H1 (cell line): ENCODE measurements at regions not wholly inside any gene's neighbourhood (a gene's known extent, or its start where the extent isn't known, plus 50 kb on each side); places are given as distances from the start of the nearest gene placed in this dataset.

Experiments used
- CTCF ChIA-PET: fragments of 300-600 bp; sonication (Branson Sonifier 250); formaldehyde crosslinking; loops from one replicate; lab custom pipeline; 2021; ENCODE audit not compliant: partially characterized antibody; lab: Charles Lee
- POLR2A ChIA-PET: fragments of 300-600 bp; sonication (Branson Sonifier 250); formaldehyde crosslinking; loops from one replicate; lab custom pipeline; 2021; ENCODE audit warnings: inconsistent platforms; ENCODE audit not compliant: partially characterized antibody; lab: Charles Lee
- DNase-seq, 2 experiments: peaks; one replicate each; pipeline versions ENCODE4 v3.0.0 to v3.0.0-alpha.2; 2010 to 2022; ENCODE audit warnings: low spot score in 2 of 2, low read depth in 1 of 2, mixed read lengths in 1 of 2
- FAIRE-seq: peaks from 2 replicates; lab custom pipeline; 2011; peaks lifted over from hg19 to GRCh38; lab: Jason Lieb, UNC
- H2AFZ ChIP-seq: 2 replicates; pipeline ENCODE4 v1.8.1; 2012; ENCODE audit warnings: low read length, inconsistent platforms
- H2AK5ac ChIP-seq: 2 replicates; pipeline ENCODE4 v1.6.1; 2013; ENCODE audit warnings: low read depth, low read length
- H2BK120ac ChIP-seq: replicated peaks from 2 replicates; pipeline ENCODE3; 2013; ENCODE audit warnings: low read depth, low read length, inconsistent platforms
- H2BK12ac ChIP-seq: 2 replicates; pipeline ENCODE4 v1.6.1; 2013; ENCODE audit warnings: low read depth, low read length
- H2BK15ac ChIP-seq: 2 replicates; pipeline ENCODE4 v1.6.1; 2013; ENCODE audit warnings: low read length
- H2BK20ac ChIP-seq: 2 replicates; pipeline ENCODE4 v1.6.1; 2013; ENCODE audit warnings: low read length
- H2BK5ac ChIP-seq: 2 replicates; pipeline ENCODE4 v1.6.1; 2013; ENCODE audit warnings: low read depth, low read length
- H3K14ac ChIP-seq: 2 replicates; pipeline ENCODE4 v1.6.1; 2013; ENCODE audit warnings: inconsistent platforms; ENCODE audit not compliant: insufficient read length
- H3K18ac ChIP-seq: 2 replicates; pipeline ENCODE4 v1.6.1; 2013; ENCODE audit warnings: low read length; ENCODE audit errors: extremely low read depth
- H3K23ac ChIP-seq: 2 replicates; pipeline ENCODE4 v1.6.1; 2013; ENCODE audit warnings: inconsistent platforms; ENCODE audit not compliant: insufficient read length
- H3K23me2 ChIP-seq: 2 replicates; pipeline ENCODE4 v1.6.1; 2013; ENCODE audit warnings: low read depth, low read length
- H3K27ac ChIP-seq: 2 replicates; pipeline ENCODE4 v1.6.1; 2011; ENCODE audit warnings: low read depth, low read length, inconsistent platforms
- H3K27me3 ChIP-seq, 4 experiments: replicated peaks in 1 of 4; 1 replicate in 1 of 4; 2 replicates in 3 of 4; pipeline versions ENCODE4 v1.6.1 to v1.8.1; 2011 to 2013; ENCODE audit warnings: low read length in 3 of 4, mild to moderate bottlenecking in 3 of 4, inconsistent platforms in 2 of 4, mixed read lengths in 2 of 4, moderate library complexity in 1 of 4; ENCODE audit not compliant: control insufficient read depth in 3 of 4, insufficient read depth in 3 of 4; ENCODE audit errors: extremely low read depth in 1 of 4
- H3K36me3 ChIP-seq, 4 experiments: 2 replicates each; pipeline versions ENCODE4 v1.6.1 to v1.8.1; 2011 to 2013; ENCODE audit warnings: mild to moderate bottlenecking in 4 of 4, low read length in 3 of 4, moderate library complexity in 2 of 4, control low read depth in 1 of 4, inconsistent platforms in 1 of 4; ENCODE audit not compliant: insufficient read depth in 4 of 4, control insufficient read depth in 2 of 4
- H3K4ac ChIP-seq: replicated peaks from 2 replicates; pipeline ENCODE3; 2013; ENCODE audit warnings: low read length, low read depth, mixed read lengths, inconsistent platforms; ENCODE audit not compliant: insufficient read length
- H3K4me1 ChIP-seq, 4 experiments: replicated peaks in 1 of 4; 1 replicate in 1 of 4; 2 replicates in 3 of 4; pipeline versions ENCODE4 v1.6.1 to v1.8.1; 2011 to 2013; ENCODE audit warnings: low read length in 3 of 4, inconsistent platforms in 2 of 4, mixed read lengths in 1 of 4; ENCODE audit not compliant: insufficient read depth in 4 of 4, control insufficient read depth in 3 of 4
- H3K4me2 ChIP-seq, 2 experiments: 2 replicates each; pipeline versions ENCODE4 v1.6.1 to v1.8.1; 2011 to 2013; ENCODE audit warnings: low read depth in 2 of 2, low read length in 2 of 2, control low read depth in 1 of 2, inconsistent platforms in 1 of 2, mild to moderate bottlenecking in 1 of 2; ENCODE audit not compliant: insufficient read depth in 1 of 2
- H3K4me3 ChIP-seq, 4 experiments: fragments of 200-600, 300-600 bp in 1 of 4; sonication (generic), shearing (Covaris generic), sonication (Bioruptor Twin) in 1 of 4; 2 replicates each; pipeline versions ENCODE4 v1.5.1 to v1.8.1; 2011 to 2016; ENCODE audit warnings: low read length in 4 of 4, low read depth in 3 of 4, control low read depth in 2 of 4, inconsistent platforms in 2 of 4, mild to moderate bottlenecking in 2 of 4, mixed read lengths in 1 of 4, moderate library complexity in 1 of 4; ENCODE audit not compliant: insufficient read depth in 2 of 4; ENCODE audit errors: extremely low read depth in 1 of 4
- H3K56ac ChIP-seq: replicated peaks from 2 replicates; pipeline ENCODE3; 2013; ENCODE audit warnings: low read depth, mild to moderate bottlenecking, mixed read lengths, low read length, inconsistent platforms; ENCODE audit not compliant: insufficient read length
- H3K79me1 ChIP-seq: 2 replicates; pipeline ENCODE4 v1.6.1; 2013; ENCODE audit warnings: low read depth, low read length, control low read depth
- H3K79me2 ChIP-seq, 2 experiments: 2 replicates each; pipeline versions ENCODE4 v1.6.1 to v1.8.1; 2012 to 2013; ENCODE audit warnings: low read length in 2 of 2, mild to moderate bottlenecking in 2 of 2, inconsistent platforms in 1 of 2; ENCODE audit not compliant: insufficient read depth in 2 of 2, control insufficient read depth in 1 of 2
- H3K9ac ChIP-seq, 4 experiments: replicated peaks in 1 of 4; 1 replicate in 1 of 4; 2 replicates in 3 of 4; pipeline versions ENCODE4 v1.6.1 to v1.8.1; 2011 to 2013; ENCODE audit warnings: low read depth in 3 of 4, low read length in 3 of 4, control low read depth in 2 of 4, mild to moderate bottlenecking in 2 of 4, moderate library complexity in 2 of 4, inconsistent platforms in 1 of 4; ENCODE audit errors: extremely low read depth in 1 of 4
- H3K9me3 ChIP-seq, 2 experiments: 2 replicates each; pipeline versions ENCODE4 v1.6.1 to v1.8.1; 2012 to 2013; ENCODE audit warnings: mild to moderate bottlenecking in 2 of 2, moderate library complexity in 2 of 2, control low read depth in 1 of 2, inconsistent platforms in 1 of 2, low read depth in 1 of 2, low read length in 1 of 2, mixed read lengths in 1 of 2; ENCODE audit not compliant: insufficient read depth in 2 of 2
- H4K20me1 ChIP-seq, 2 experiments: replicated peaks in 1 of 2; 2 replicates each; pipeline versions ENCODE3 to v1.8.1; 2011 to 2013; ENCODE audit warnings: inconsistent platforms in 2 of 2, low read length in 2 of 2, mild to moderate bottlenecking in 1 of 2; ENCODE audit not compliant: insufficient read depth in 2 of 2, control insufficient read depth in 1 of 2
- H4K5ac ChIP-seq: 2 replicates; pipeline ENCODE4 v1.6.1; 2013; ENCODE audit warnings: low read length, low read depth, mixed read lengths, inconsistent platforms; ENCODE audit not compliant: insufficient read length
- H4K8ac ChIP-seq: 2 replicates; pipeline ENCODE4 v1.8.0; 2013; ENCODE audit warnings: mild to moderate bottlenecking, moderate library complexity, low read length, inconsistent platforms; ENCODE audit not compliant: insufficient read depth; ENCODE audit errors: extremely low read depth
- H4K91ac ChIP-seq: replicated peaks from 2 replicates; pipeline ENCODE3; 2013; ENCODE audit warnings: low read length, mixed read lengths, inconsistent platforms; ENCODE audit not compliant: insufficient read length
- CBX8 ChIP-seq: fragments of 300-800, 300-1000 bp; sonication (generic); IDR thresholded peaks from 2 replicates; pipeline ENCODE4 v1.7.1; 2016; ENCODE audit warnings: low read depth, low read length, borderline replicate concordance
- CHD2 ChIP-seq: IDR thresholded peaks from 2 replicates; pipeline ENCODE4 v1.6.1; 2012; ENCODE audit warnings: low read length, improper control_type of control experiment
- GABPA ChIP-seq: IDR thresholded peaks from 2 replicates; pipeline ENCODE4 v1.6.1; 2011; ENCODE audit warnings: mild to moderate bottlenecking, low read length, moderate library complexity, borderline replicate concordance; ENCODE audit not compliant: insufficient read depth
- KDM4A ChIP-seq: IDR thresholded peaks from one replicate; pipeline ENCODE4 v1.7.1; 2012; ENCODE audit warnings: low read depth, mild to moderate bottlenecking, moderate library complexity, low read length, inconsistent platforms; ENCODE audit not compliant: severe bottlenecking
- MAX ChIP-seq: IDR thresholded peaks from 2 replicates; pipeline ENCODE4 v1.6.1; 2012; ENCODE audit warnings: inconsistent platforms
- POLR2A ChIP-seq, 2 experiments: IDR thresholded peaks; 1 replicate in 1 of 2; 2 replicates in 1 of 2; pipeline ENCODE4 v1.6.1; 2011; ENCODE audit warnings: low read depth in 2 of 2, low read length in 2 of 2, mild to moderate bottlenecking in 2 of 2; ENCODE audit errors: control extremely low read depth in 1 of 2
- RAD21 ChIP-seq, 2 experiments: IDR thresholded peaks in 1 of 2; conservative IDR thresholded peaks in 1 of 2; 2 replicates each; pipeline ENCODE4 v1.6.1; 2011; ENCODE audit warnings: low read depth in 2 of 2, low read length in 2 of 2, improper control_type of control experiment in 1 of 2, inconsistent platforms in 1 of 2, mild to moderate bottlenecking in 1 of 2, moderate library complexity in 1 of 2
- RBBP5 ChIP-seq: IDR thresholded peaks from 2 replicates; pipeline ENCODE4 v1.7.1; 2012; ENCODE audit warnings: low read depth, mild to moderate bottlenecking, inconsistent platforms, low read length, moderate library complexity, borderline replicate concordance
- TCF12 ChIP-seq: IDR thresholded peaks from 2 replicates; pipeline ENCODE4 v1.6.1; 2011; ENCODE audit warnings: low read depth, mild to moderate bottlenecking, low read length
- ZNF274 ChIP-seq: IDR thresholded peaks from 2 replicates; pipeline ENCODE4 v1.7.0; 2012; ENCODE audit warnings: low read length, borderline replicate concordance; ENCODE audit errors: extremely low read depth
- WGBS, 2 experiments: shearing (Covaris generic) in 1 of 2; methylation state at CpG; one replicate each; pipeline versions ENCODE4 v1.1.6 to v1.1.7; 2013 to 2015; ENCODE audit warnings: low lambda C conversion rate in 2 of 2, mixed read lengths in 2 of 2, inconsistent platforms in 1 of 2, low coverage in 1 of 2, missing lambda C conversion rate in 1 of 2; ENCODE audit not compliant: insufficient replicate concordance in 2 of 2, insufficient coverage in 1 of 2, insufficient read length in 1 of 2; ENCODE audit errors: extremely low coverage in 1 of 2, missing lambda C conversion rate in 1 of 2; 5-methylcytosine and 5-hydroxymethylcytosine counted together
- TF ChIP-seq, protein P1 (sequence below): IDR thresholded peaks from 2 replicates; pipeline ENCODE4 v1.6.1; 2011; ENCODE audit warnings: low read length, improper control_type of control experiment
- TF ChIP-seq, protein P2 (sequence below): IDR thresholded peaks from 2 replicates; pipeline ENCODE4 v1.6.1; 2012; ENCODE audit warnings: low read length, inconsistent platforms

- H3K4me3 ChIP-seq, result no peak overlapping the region
- H3K79me1 ChIP-seq, result no peaks in the 10 kb centered on the region
- H4K20me1 ChIP-seq, result no peaks in the 10 kb centered on the region
- H3K27me3 ChIP-seq, result no peaks in the 10 kb centered on the region
- H2BK15ac ChIP-seq, result no peak overlapping the region
- H3K9me3 ChIP-seq, result 0 out of 4 replicates have a peak, but pooled peaks cover 0 to 3% of the 10 kb centered on the region in 2 experiments
- H4K5ac ChIP-seq, result no peak overlapping the region
- ChIA-PET POLR2A (no interaction called here), CTCF (no interaction called here)
- no peak overlapping the region for H2BK120ac ChIP-seq
- no peak overlapping the region for H3K27ac ChIP-seq
- H4K91ac ChIP-seq, result no peak overlapping the region
- no peak overlapping the region for H3K14ac ChIP-seq
- H3K18ac ChIP-seq, result no peak overlapping the region
- H2BK20ac ChIP-seq, result no peak overlapping the region
- 92% methylated on average over 2 of the region's 2 CpGs; no CpG with 5 or more reads in 1 of the 2 experiments for WGBS, 2 experiments
- H3K23ac ChIP-seq, result no peak overlapping the region
- H4K8ac ChIP-seq, result no peak overlapping the region
- no peak overlapping the region for H3K56ac ChIP-seq
- H2AFZ ChIP-seq, result no peak overlapping the region
- H3K36me3 ChIP-seq, result no peaks in the 10 kb centered on the region
- no peak overlapping the region for H3K9ac ChIP-seq
- no peak overlapping the region for H3K4ac ChIP-seq
- no peak for FAIRE-seq
- DNase-seq, result no peak
- no peaks in the 10 kb centered on the region for H3K4me1 ChIP-seq
- no peak overlapping the region for H3K4me2 ChIP-seq
- no peak overlapping the region for H2AK5ac ChIP-seq
- H3K23me2 ChIP-seq, result no peaks in the 10 kb centered on the region
- H3K79me2 ChIP-seq, result no peaks in the 10 kb centered on the region
- no peak overlapping the region for H2BK12ac ChIP-seq
- no peak overlapping the region for H2BK5ac ChIP-seq
- TF ChIP-seq RAD21 (IDR thresholded peaks at IDR 0.05 in 1 of 2, conservative IDR thresholded peaks at IDR 0.05 in 1 of 2; ENCODE audit: low read depth in 2 of 2, low read length in 2 of 2) (no peak), GABPA (no peak), MAX (no peak), KDM4A (no peak), CHD2 (no peak), ZNF274 (no peak), CBX8 (no peak), TCF12 (no peak), POLR2A (IDR thresholded peaks at IDR 0.05; ENCODE audit: control extremely low read depth in 1 of 2, low read depth in 2 of 2, low read length in 2 of 2) (no peak), RBBP5 (no peak)
- TF ChIP-seq, protein P1, sequence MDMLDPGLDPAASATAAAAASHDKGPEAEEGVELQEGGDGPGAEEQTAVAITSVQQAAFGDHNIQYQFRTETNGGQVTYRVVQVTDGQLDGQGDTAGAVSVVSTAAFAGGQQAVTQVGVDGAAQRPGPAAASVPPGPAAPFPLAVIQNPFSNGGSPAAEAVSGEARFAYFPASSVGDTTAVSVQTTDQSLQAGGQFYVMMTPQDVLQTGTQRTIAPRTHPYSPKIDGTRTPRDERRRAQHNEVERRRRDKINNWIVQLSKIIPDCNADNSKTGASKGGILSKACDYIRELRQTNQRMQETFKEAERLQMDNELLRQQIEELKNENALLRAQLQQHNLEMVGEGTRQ, result no peak
- TF ChIP-seq, protein P2, sequence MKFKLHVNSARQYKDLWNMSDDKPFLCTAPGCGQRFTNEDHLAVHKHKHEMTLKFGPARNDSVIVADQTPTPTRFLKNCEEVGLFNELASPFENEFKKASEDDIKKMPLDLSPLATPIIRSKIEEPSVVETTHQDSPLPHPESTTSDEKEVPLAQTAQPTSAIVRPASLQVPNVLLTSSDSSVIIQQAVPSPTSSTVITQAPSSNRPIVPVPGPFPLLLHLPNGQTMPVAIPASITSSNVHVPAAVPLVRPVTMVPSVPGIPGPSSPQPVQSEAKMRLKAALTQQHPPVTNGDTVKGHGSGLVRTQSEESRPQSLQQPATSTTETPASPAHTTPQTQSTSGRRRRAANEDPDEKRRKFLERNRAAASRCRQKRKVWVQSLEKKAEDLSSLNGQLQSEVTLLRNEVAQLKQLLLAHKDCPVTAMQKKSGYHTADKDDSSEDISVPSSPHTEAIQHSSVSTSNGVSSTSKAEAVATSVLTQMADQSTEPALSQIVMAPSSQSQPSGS, result no peak
Measured at GRCh38 chr12:113713156-113713555, 241.5 kb upstream of the LHX5 start.
